IMR-90 (cell line): ENCODE measurements at regions not wholly inside any gene's neighbourhood (a gene's known extent, or its start where the extent isn't known, plus 50 kb on each side); places are given as distances from the start of the nearest gene placed in this dataset.

Experiments used
- ATAC-seq: fragments of 200-7000 bp; cut with Tn5 transposase; 2 replicates; pipeline ENCODE4 v1.9.1; 2020; ENCODE audit warnings: low read depth, mild to moderate bottlenecking, moderate library complexity
- BruUV-seq: library from RNA; stranded (reverse); fragments of 400-500 nt; replicated peaks from 2 replicates; lab custom pipeline; 2021; lab: Mats Ljungman, UMichigan
- CTCF ChIA-PET: fragments of 300-600 bp; formaldehyde crosslinking; extraction: SDS; loops from one replicate; lab custom pipeline; 2021; ENCODE audit warnings: antibody characterized with exemption; lab: Yijun Ruan, JAX
- POLR2A ChIA-PET: fragments of 300-600 bp; sonication (Branson Sonifier 250); formaldehyde crosslinking; loops from one replicate; lab custom pipeline; 2022; ENCODE audit warnings: antibody characterized with exemption; ENCODE audit not compliant: unreplicated experiment; lab: Charles Lee
- DNase-seq: peaks from one replicate; pipeline ENCODE4 v3.0.0; 2013
- H2AFZ ChIP-seq: replicated peaks from 2 replicates; pipeline ENCODE3; 2013; ENCODE audit warnings: low read length, mild to moderate bottlenecking; ENCODE audit not compliant: poor library complexity
- H2AK5ac ChIP-seq: 2 replicates; pipeline ENCODE4 v1.6.1; 2013; ENCODE audit warnings: low read depth, low read length, inconsistent platforms
- H2AK9ac ChIP-seq: replicated peaks from 2 replicates; pipeline ENCODE3; 2013; ENCODE audit warnings: mild to moderate bottlenecking, low read depth, low read length, moderate library complexity; ENCODE audit not compliant: poor library complexity
- H2BK120ac ChIP-seq: 2 replicates; pipeline ENCODE4 v1.6.1; 2013; ENCODE audit warnings: low read depth, low read length, inconsistent platforms
- H2BK15ac ChIP-seq: 3 replicates; pipeline ENCODE4 v1.6.1; 2013; ENCODE audit warnings: low read depth, low read length, inconsistent platforms
- H2BK20ac ChIP-seq: 2 replicates; pipeline ENCODE4 v1.6.1; 2013; ENCODE audit warnings: low read depth, mild to moderate bottlenecking, inconsistent platforms, low read length, moderate library complexity
- H2BK5ac ChIP-seq: 2 replicates; pipeline ENCODE4 v1.6.1; 2013; ENCODE audit warnings: mild to moderate bottlenecking, low read depth, low read length, inconsistent platforms; ENCODE audit not compliant: poor library complexity, severe bottlenecking
- H3K14ac ChIP-seq: replicated peaks from 2 replicates; pipeline ENCODE4 v1.6.1; 2013; ENCODE audit warnings: low read depth, low read length, inconsistent platforms
- H3K18ac ChIP-seq: 2 replicates; pipeline ENCODE4 v1.6.1; 2013; ENCODE audit warnings: low read depth, low read length, control low read depth
- H3K23ac ChIP-seq: 2 replicates; pipeline ENCODE4 v1.6.1; 2013; ENCODE audit warnings: low read depth, low read length, inconsistent platforms
- H3K27ac ChIP-seq: 2 replicates; pipeline ENCODE4 v1.5.1; 2013; ENCODE audit warnings: mild to moderate bottlenecking, control low read depth, low read length; ENCODE audit not compliant: insufficient read depth
- H3K27me3 ChIP-seq: 2 replicates; pipeline ENCODE4 v1.6.1; 2013; ENCODE audit warnings: low read length; ENCODE audit not compliant: control insufficient read depth, insufficient read depth
- H3K36me3 ChIP-seq: 2 replicates; pipeline ENCODE4 v1.6.1; 2013; ENCODE audit warnings: low read length, mixed read lengths; ENCODE audit not compliant: control insufficient read depth, insufficient read depth
- H3K4ac ChIP-seq: 2 replicates; pipeline ENCODE4 v1.6.1; 2013; ENCODE audit warnings: low read depth, low read length, inconsistent platforms
- H3K4me1 ChIP-seq: 2 replicates; pipeline ENCODE4 v1.6.1; 2013; ENCODE audit warnings: low read length, mixed read lengths; ENCODE audit not compliant: control insufficient read depth, insufficient read depth
- H3K4me2 ChIP-seq: 2 replicates; pipeline ENCODE4 v1.6.1; 2013; ENCODE audit warnings: low read depth, mild to moderate bottlenecking, control low read depth, low read length, moderate library complexity
- H3K4me3 ChIP-seq: 2 replicates; pipeline ENCODE4 v1.5.1; 2013; ENCODE audit warnings: low read depth, mild to moderate bottlenecking, control low read depth, low read length, moderate library complexity; ENCODE audit not compliant: insufficient read depth
- H3K56ac ChIP-seq: 2 replicates; pipeline ENCODE4 v1.6.1; 2013; ENCODE audit warnings: low read length, inconsistent platforms; ENCODE audit not compliant: insufficient read depth; ENCODE audit errors: extremely low read depth
- H3K79me1 ChIP-seq, 2 experiments: 2 replicates each; pipeline ENCODE4 v1.6.1; 2013; ENCODE audit warnings: low read length in 2 of 2, inconsistent platforms in 1 of 2, low read depth in 1 of 2
- H3K9ac ChIP-seq: 2 replicates; pipeline ENCODE4 v1.6.1; 2013; ENCODE audit warnings: low read depth, low read length, control low read depth
- H3K9me1 ChIP-seq: 2 replicates; pipeline ENCODE4 v1.6.1; 2013; ENCODE audit warnings: low read length, inconsistent platforms; ENCODE audit not compliant: insufficient read depth
- H3K9me3 ChIP-seq: 2 replicates; pipeline ENCODE4 v1.6.1; 2013; ENCODE audit warnings: low read length; ENCODE audit not compliant: control insufficient read depth, insufficient read depth
- H4K20me1 ChIP-seq: 2 replicates; pipeline ENCODE4 v1.6.1; 2013; ENCODE audit warnings: low read length, inconsistent platforms; ENCODE audit not compliant: insufficient read depth
- H4K5ac ChIP-seq: 2 replicates; pipeline ENCODE4 v1.6.1; 2013; ENCODE audit warnings: mild to moderate bottlenecking, low read depth, low read length, control low read depth
- H4K8ac ChIP-seq, 2 experiments: 2 replicates each; pipeline ENCODE4 v1.6.1; 2013; ENCODE audit warnings: low read depth in 2 of 2, low read length in 2 of 2, control low read depth in 1 of 2, inconsistent platforms in 1 of 2
- H4K91ac ChIP-seq: 2 replicates; pipeline ENCODE4 v1.6.1; 2013; ENCODE audit warnings: low read depth, low read length, inconsistent platforms; ENCODE audit not compliant: insufficient read depth
- CHD1 ChIP-seq: IDR thresholded peaks from 2 replicates; pipeline ENCODE4 v1.6.1; 2012; ENCODE audit warnings: low read depth, low read length, improper control_type of control experiment
- CTCF ChIP-seq: conservative IDR thresholded peaks from 2 replicates; pipeline ENCODE4 v1.5.1; 2012; ENCODE audit warnings: mild to moderate bottlenecking, low read depth, low read length, improper control_type of control experiment
- ELK1 ChIP-seq: fragments of 150-350 bp; IDR thresholded peaks from 2 replicates; pipeline ENCODE4 v1.6.1; 2016; ENCODE audit warnings: low read depth, mild to moderate bottlenecking, low read length, moderate library complexity, borderline replicate concordance
- MAZ ChIP-seq: IDR thresholded peaks from 2 replicates; pipeline ENCODE4 v1.6.1; 2012; ENCODE audit warnings: low read depth, mild to moderate bottlenecking, low read length, improper control_type of control experiment, moderate library complexity, borderline replicate concordance
- MXI1 ChIP-seq: IDR thresholded peaks from 2 replicates; pipeline ENCODE4 v1.6.1; 2012; ENCODE audit warnings: low read depth, mild to moderate bottlenecking, low read length, moderate library complexity, borderline replicate concordance
- NFE2L2 ChIP-seq: fragments of 150-350 bp; IDR thresholded peaks from 2 replicates; pipeline ENCODE4 v1.6.1; 2016; ENCODE audit warnings: low read depth, mild to moderate bottlenecking, low read length
- RAD21 ChIP-seq: IDR thresholded peaks from 2 replicates; pipeline ENCODE4 v1.6.1; 2012; ENCODE audit warnings: low read length, improper control_type of control experiment
- SMC3 ChIP-seq: fragments of 150-350 bp; IDR thresholded peaks from 2 replicates; pipeline ENCODE4 v1.6.1; 2016; ENCODE audit warnings: low read depth, mild to moderate bottlenecking, antibody characterized with exemption, low read length, moderate library complexity
- WGBS, 2 experiments: methylation state at CpG; one replicate each; pipeline versions ENCODE4 v1.1.5 to v1.1.7; 2013; ENCODE audit warnings: missing lambda C conversion rate in 2 of 2; ENCODE audit not compliant: insufficient read length in 1 of 2; ENCODE audit errors: extremely low coverage in 2 of 2; 5-methylcytosine and 5-hydroxymethylcytosine counted together
- dilution Hi-C: fragments of 300-500 bp; cut with HindIII; formaldehyde crosslinking; loops from one replicate; pipeline ENCODE4 v1.14.3; 2018; ENCODE audit warnings: low sequenced_read_pairs; ENCODE audit not compliant: unreplicated experiment
- in situ Hi-C: fragments of 300-500 bp; cut with MboI; formaldehyde crosslinking; loops from 3 replicates; pipeline ENCODE4 v1.14.3; 2019; ENCODE audit warnings: low sequenced_read_pairs, inconsistent platforms, mixed read lengths
- intact Hi-C: fragments of 100-400 bp; cut with micrococcal nuclease; formaldehyde crosslinking; loops from 2 replicates; pipeline ENCODE4 v1.10.0; 2022

GRCh38 chrX:65241059-65241721 lies 264.9 kb upstream of the ZC4H2 start:
- no peak overlapping the region for H3K4me3 ChIP-seq
- H2AFZ ChIP-seq, result no peak overlapping the region
- no peak overlapping the region for H3K18ac ChIP-seq
- no CpG with 5 or more reads among the region's 4 CpGs for WGBS, 2 experiments
- H3K4me1 ChIP-seq, result no peaks in the 10 kb centered on the region
- DNase-seq (no peak), ATAC-seq (no peak)
- no peak overlapping the region for H3K4ac ChIP-seq
- no peaks in the 10 kb centered on the region for H3K36me3 ChIP-seq
- H4K20me1 ChIP-seq, result no peaks in the 10 kb centered on the region
- no peaks in the 10 kb centered on the region for H3K79me1 ChIP-seq
- no peaks in the 10 kb centered on the region for H3K9me1 ChIP-seq
- H3K14ac ChIP-seq, result no peak overlapping the region
- no peak overlapping the region for H3K23ac ChIP-seq
- no peaks in the 10 kb centered on the region for H3K27me3 ChIP-seq
- dilution Hi-C loops (no loop called here), in situ Hi-C loops (no loop called here), intact Hi-C loops (no loop called here)
- no peak overlapping the region for H2BK15ac ChIP-seq
- H3K9ac ChIP-seq, result no peak overlapping the region
- no peak overlapping the region for H4K91ac ChIP-seq
- H2AK5ac ChIP-seq, result no peak overlapping the region
- H3K4me2 ChIP-seq, result no peak overlapping the region
- ChIA-PET POLR2A (no interaction called here), CTCF (no interaction called here)
- H2AK9ac ChIP-seq, result no peak overlapping the region
- no peak overlapping the region for H4K8ac ChIP-seq
- no peak overlapping the region for H3K56ac ChIP-seq
- H2BK20ac ChIP-seq, result no peak overlapping the region
- no peak overlapping the region for H4K5ac ChIP-seq
- H3K9me3 ChIP-seq, result peaks cover 6% of the 10 kb centered on the region; the same call in 1 of the 2 replicates
- no peak overlapping the region for H2BK120ac ChIP-seq
- no TSS peak for BruUV-seq
- TF ChIP-seq NFE2L2, result no peak
- TF ChIP-seq MAZ, result no peak
- no peak for TF ChIP-seq SMC3
- no peak for TF ChIP-seq CTCF
- TF ChIP-seq CHD1, result no peak
- no peak for TF ChIP-seq RAD21
- TF ChIP-seq ELK1, result no peak
- TF ChIP-seq MXI1, result no peak
- H2BK5ac ChIP-seq, result no peak overlapping the region
- no peak overlapping the region for H3K27ac ChIP-seq
